DMS53 treated with DMSO at 0.1 percent for 48 hours (cell line): ENCODE measurements at regions not wholly inside any gene's neighbourhood (a gene's known extent, or its start where the extent isn't known, plus 50 kb on each side); places are given as distances from the start of the nearest gene placed in this dataset.

ENCODE experiments used
- DNase-seq: peaks from one replicate; lab custom pipeline; 2025; ENCODE audit not compliant: unreplicated experiment; lab: John Stamatoyannopoulos, UW

DNA sequence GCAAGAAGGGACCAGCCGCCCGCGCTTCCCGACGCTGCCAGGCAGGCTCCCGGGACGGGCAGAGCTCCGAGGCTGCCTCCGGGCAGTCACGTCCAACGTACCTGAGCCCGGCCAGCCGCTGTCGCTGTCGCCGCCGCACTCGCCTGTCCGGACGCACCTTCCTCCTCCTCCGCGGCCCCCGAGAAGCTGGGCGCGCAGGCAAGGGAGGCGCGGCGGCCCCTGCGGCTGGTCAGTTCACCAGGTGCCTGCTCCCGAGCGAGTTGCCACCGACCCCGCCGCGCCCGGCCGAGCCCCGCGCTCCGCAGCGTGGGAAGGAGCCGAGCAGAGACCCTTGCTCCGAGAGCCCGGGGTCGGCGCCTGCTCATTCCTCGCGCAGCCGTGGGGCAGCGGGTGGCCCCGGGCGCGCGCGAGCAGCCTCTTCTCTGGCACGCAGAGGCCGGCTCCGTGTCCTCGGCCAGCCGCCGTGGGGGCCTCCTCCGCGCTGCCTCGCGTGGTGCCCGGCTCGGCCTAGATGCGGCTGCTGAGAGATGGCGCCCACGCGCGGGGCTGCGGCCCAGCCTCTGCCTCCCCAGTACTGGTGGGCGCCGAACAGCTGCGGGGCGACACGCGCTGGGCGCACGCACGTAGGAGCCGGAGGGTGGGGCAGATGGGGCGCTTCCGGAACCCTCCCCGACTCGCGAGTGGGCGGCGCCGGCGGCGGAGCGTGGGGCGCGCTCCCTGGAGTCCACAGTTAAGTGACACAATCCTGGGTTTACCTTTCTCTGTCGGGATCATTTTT is 419.4 kb downstream of the UQCRFS1 start:
- DNase-seq, result no peak

DNA sequence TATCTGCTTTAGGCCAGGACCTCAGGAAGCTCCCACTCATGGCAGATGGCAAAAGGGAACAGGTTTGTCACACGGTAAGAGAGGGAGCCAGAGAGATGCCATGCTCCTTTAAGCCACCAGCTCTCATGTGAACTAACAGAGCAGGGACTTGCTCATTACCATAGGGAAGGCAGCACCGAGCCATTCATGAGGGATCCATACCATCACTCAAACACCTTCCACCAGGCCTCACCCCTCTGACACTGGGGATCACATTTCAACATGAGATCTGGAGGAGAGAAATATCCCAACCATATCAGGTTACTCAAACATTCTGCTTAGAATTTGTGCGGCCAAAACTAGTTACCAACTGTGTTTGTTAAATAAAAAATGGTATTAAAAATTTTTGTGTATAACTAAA is 427.0 kb downstream of the UQCRFS1 start:
- no peak for DNase-seq

DNA sequence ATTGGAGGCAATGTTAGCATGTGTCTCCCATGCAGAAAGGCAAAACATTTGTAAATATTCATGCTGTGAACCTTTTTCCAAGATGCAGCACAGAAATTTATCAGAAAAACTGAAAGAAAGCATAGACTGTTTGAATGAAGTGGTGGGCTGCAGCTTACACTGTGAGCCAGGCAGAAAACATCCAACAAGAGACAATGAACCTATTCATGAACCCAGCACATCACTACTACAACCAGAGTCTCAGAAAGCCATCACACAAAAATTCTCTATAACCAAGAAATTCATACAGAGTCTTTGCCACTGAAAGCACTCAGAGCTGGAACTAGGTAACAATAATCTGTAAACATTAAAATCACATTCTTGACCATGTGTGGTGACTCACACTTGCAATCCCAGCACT is 448.9 kb downstream of the UQCRFS1 start:
- no peak for DNase-seq

DNA sequence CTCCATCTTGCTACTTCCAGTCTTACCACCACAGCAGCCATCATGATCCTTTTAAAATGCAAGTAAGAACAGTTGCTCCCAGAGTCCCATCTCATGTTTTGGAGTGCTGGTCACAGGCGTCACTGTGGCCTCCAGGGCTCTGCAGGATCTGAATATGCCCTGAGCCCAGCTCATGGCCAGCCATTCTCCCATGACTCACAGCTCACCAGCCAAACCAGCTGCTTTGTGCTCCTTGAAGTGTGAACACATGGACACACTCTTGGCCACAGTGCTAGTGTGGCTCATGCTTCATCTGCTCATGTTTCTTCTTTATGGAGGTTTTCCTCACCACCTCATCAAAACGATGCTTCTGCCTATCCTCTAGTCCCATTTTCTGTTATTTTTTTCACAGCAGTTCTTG is 466.5 kb downstream of the UQCRFS1 start:
- DNase-seq, result no peak

DNA sequence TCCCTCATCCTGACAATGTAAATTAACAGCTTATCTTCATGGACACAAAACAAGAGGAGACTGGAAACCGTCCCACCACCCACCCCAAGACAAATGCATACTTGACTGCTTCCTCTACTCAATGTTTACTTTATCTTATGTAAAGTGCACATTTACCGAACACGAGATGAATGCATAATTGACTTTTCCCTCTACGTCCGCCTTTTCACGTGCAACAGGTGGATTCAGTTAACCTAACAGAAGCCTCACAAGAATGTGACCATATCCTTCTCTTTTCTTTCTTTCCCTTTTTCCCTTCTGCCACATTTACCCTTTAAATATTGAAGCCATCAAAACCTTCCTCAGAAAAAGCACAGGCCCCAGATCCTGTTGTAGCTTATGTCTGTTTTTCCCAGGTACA is 468.0 kb downstream of the UQCRFS1 start:
- DNase-seq, result no peak

DNA sequence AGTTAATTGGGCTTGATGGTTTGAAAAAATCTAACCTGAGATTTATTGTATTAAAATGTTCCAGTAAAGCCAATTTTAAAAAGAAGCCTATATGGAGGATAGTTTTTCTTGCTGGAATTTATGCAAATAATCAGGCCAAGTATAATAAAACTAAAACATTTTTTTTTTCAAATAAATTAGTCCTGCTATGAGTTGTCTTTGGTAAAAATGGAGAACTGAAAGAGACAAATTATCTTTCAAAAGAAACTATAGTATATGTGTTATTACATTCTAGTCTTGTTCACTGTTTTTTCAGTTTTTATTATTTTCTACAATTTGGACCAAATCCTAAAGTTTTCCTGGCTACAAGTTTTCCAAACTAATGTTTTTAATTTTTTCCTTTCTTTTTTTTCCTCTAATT is 468.9 kb downstream of the UQCRFS1 start:
- no peak for DNase-seq

DNA sequence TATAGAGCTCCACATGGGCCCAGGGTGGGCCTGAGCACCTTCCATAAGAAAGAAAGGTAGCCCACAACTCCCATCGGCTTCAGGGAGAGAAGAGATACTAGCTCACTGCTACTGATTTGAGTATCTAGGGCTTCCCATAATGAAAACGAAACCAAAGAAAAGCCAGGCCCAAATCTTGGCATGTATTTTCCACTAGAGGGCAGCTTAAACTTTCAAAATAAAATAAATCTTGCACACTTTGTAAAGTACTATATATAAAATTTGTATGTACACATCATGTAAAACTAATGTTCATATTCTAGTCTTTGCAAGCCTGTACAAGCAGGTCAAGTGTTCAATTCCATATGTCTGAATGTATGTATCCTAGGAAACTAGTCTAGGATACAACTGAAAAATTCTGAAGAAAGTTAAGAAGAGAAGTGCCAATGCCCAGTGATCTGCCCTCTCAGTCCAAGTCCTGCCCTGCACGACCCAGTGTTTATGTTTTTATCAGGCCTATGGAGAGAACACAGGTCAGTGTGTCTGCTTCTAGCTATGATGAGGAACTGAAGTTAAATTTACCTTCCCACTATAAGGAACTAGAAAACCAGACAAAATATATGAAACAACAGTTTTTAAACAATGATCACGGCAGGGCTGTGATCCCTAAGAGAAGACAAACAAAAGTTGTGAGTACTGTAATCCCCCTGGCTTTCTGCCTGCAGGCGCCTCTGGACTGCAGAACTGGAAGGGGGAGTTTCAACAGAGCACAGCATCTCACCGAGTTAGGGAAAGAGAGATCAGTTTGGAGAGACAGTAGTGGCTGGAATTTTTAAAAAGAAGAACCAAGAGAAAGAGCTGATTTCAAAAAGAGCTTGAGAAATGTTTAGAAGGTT is 475.7 kb downstream of the UQCRFS1 start:
- DNase-seq, result no peak

DNA sequence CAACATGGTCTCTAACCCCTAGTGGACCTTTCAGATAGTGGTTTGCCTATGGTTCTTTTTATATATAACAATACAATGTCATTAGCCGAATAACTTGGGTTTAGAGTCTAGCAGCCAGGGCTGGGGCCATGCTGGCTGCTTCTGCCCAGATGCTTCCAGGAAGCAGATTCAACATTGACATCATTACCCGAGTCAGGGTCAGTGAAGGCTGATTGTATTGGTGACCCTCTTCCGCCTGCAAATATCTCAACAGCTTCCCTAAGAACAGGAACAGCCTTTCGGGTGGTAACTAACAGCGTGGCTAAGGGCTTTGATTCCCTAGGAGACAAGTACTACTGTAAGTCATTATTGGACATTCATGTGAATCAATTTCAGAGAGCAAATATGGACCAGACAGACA is 476.4 kb downstream of the UQCRFS1 start:
- DNase-seq, result no peak

DNA sequence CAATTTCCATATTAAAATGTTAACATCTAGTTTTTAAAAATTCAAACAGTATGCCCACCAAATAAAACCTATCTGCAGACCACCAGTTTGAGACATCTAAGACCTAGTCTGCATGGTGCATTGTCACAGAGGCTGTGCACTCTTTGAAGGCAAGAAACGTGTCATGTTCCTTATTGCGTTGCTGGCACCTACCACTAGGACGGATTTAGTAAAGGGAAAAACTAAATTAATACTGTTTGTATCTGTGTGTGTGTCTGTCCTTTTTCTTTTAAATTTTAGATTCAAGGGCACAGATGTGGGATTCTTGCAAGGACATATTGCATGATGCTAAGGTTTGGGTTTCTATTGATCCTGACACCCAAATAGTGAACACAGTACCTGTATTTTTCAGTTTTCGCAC is 481.4 kb downstream of the UQCRFS1 start:
- DNase-seq, result no peak

DNA sequence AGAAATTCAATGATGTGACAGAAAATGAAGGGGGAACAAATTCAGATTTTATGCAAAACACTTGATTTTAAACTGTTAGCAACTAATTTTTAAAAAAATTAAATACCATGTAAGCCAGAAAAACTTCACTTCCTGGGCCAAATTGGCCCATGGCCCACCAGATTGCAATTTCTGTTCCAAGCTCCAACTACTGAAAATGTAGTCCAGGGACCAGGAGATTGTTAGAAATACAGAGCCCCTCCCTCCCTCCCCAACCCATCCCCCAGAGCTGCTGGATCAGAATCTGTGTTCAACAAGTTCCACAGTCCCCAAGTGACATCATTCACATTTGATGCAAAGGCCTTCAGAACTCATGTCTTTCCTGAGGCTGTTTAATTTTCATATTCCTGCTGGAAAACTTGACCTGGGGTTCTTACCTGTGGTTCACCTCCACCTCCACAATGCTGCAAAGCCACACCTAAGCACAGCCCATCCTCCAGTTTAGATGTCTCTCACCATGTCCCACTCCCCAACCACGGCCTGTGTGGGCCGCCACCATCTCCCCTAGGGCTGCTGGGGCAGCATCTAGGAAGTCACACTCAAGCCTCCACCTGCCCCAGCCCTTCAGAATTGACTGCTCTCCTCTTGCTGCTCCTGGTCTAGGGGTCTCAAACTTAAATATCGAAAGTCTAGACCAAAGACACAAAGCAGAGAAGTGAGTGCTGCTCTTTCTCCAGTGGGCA is 482.0 kb downstream of the UQCRFS1 start:
- DNase-seq, result no peak

DNA sequence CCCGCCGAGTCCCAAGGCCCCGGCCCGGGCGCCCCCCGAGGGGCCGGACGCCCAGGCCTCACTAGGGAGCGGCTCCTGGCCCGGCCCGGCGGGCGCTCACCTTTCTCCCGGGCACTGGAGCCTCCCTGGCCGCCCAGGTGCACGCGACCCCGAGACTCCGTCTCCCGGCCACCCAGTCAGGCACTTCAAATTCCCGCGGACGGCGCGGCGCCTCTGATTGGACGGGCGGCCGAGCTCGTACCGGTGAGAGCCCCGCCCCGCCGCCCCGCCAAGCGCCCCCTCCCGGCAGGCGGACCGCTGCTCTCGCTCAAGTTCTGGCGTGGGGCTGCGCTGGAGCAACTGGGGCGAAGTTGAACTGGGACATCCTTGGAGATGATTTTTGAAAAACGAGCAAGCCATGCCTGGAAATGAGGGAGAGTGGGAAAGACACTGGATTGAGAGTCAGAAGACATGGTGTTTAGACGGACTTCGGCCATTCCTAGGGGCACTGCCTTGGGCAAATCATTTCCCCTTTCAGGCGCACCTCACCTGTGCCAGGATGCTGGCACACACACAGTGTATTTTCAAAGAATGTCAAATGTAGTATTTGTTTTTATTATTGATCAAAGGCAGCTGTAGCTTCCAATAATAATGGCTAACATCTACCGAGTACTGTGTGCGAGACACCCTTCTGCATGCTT is 485.3 kb downstream of the UQCRFS1 start:
- DNase-seq, result no peak

DNA sequence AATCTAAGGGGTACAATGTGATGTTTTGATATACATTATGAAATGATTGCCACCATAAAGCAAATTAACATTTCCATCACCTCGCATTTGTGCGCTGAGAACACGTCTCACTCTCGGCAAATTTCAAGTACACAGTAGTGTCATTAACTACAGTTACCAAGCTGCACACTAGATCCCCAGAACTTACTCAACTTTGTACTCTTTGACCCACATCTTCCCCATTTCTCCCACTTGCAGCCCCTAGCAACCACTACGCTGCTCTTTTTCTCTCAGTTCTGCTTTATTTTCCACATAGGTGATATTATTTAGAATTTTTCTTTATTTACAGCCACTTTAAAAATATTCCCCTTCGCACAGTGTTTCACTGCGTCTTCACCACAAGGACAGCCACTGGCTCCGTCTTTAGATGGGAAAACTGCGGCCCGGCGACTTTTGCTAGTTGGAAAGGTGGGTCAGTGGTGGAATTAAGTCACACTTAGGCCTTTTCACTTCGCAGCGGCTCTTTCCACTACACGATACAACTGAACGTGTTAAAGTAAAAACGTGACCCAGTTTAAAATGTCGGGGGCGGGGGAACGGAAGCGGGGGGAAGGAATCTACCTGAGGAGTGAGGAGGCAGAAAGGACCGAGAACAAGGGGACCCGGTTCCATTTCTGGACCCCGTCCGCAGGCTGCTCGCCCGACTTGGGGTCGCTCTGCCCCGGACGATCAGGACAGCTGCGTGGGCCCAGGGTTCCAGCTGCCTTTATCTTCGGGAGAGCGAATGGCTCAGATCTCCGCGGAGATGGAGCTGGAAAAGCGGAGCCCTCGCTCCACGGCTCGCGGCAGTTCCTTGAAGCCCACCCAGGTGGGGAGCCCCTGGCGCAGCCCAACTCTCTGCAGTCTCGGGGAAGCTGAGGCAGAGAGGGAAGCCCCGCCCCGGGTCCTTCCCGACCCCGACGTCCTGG is 486.1 kb downstream of the UQCRFS1 start:
- no peak for DNase-seq

DNA sequence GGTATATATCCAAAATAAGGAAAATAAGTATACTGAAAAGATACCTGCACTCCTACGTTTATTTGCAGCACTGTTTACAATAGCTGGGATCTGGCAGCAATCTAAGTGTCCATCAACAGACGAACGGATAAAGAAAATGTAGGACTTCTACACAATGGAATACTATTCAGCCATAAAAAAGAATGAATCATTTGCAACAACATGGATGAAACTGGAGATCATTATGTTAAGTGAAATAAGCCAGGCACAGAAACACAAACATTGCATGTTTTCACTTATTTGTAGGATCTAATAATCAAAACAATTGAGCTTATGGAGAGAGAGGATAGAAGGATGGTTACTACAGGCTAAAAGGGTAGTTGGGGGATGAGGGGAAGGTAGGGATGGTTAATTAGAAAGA is 494.0 kb downstream of the UQCRFS1 start:
- DNase-seq, result no peak

DNA sequence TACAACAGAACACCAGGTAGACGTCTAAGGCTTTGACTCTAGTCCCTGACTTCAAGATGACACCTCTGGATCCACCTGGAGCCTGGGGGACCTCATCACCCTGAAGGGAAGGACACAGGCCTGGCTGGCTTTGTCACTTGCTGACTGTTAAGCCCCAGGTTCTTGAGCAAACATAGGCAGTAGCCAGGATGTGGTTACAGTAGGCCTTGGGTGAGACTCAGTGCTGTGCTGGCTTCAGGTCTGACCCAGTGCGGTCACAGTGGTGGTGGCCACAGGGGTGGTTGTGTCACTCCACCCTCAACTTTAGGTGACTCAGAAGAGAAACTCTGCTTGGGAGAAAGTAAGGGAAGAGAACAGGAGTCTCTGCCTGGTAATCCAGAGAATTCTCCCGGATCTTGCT is 497.8 kb downstream of the UQCRFS1 start:
- no peak for DNase-seq

DNA sequence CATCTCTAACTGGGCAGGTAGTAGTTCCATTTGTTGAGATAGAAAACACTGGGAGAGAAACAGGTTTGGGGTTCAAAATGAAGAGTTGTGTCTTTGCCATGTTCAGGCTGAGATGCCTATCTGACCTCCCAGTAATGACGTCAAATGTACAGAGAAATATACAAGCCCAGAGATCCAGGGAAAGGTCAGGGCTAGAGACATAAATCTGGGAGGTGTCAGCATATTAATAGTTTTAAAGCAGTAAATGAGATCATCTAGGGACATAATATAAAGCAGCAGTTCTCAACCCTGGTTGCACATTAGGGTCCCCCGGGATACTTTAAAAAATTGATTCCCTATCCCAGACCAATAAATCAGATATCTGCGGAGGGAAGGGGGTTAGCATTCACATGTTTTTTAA is 501.5 kb downstream of the UQCRFS1 start:
- DNase-seq, result no peak

DNA sequence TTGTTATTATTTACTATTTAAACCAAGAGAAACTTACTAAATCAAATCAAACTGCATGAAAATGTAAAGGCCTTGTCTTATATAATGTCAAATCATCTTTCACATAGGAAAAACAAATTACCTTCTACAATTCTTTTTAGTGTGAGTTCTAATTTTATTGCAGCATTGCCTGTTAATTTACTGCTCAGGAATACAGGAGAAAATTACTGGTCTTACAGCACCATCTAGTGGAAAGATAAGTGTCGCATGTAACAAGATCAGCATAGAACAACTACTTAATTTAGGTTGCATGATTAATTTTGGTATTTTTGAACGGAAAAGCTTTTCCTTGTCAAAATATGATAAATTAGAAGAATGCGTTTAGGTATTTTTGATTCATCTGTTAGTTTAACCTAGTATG is 502.7 kb downstream of the UQCRFS1 start:
- DNase-seq, result peak; percentile 11

DNA sequence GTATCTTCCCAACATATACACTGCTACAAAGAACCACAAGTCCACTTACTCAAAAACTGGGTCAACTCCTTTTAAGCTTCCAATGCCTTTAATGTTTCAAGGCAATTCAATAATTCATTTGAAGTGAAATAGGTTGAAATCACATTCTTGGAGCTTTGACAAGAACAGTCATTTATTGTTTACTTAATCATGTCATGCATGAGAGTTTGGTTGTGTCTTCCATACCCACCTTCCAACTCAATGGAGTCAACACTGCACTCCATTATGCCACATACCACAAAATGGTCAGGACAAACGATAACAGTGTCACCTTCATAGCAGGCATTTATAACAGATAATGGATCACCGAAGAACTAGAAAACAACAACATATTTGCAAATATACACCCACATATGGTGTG is 506.3 kb downstream of the UQCRFS1 start:
- no peak for DNase-seq

DNA sequence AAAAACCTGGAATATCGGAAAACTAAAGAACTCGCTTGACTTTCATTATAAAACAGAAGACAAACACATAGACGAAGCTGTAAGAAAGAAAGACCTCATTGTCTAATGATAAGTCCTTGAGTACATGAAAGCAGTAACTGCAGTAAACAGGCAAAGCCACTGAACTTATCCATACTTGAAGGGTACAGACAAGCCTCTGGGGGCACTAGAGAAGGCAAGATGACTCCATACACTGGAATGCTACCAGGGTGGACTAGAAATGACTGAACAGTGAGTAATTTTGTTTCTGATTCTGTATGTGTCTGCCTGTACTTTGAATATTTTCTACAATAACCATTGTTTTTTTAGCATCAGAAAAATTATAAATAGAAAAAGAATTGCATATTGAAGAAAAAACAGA is 507.9 kb downstream of the UQCRFS1 start:
- DNase-seq, result no peak

DNA sequence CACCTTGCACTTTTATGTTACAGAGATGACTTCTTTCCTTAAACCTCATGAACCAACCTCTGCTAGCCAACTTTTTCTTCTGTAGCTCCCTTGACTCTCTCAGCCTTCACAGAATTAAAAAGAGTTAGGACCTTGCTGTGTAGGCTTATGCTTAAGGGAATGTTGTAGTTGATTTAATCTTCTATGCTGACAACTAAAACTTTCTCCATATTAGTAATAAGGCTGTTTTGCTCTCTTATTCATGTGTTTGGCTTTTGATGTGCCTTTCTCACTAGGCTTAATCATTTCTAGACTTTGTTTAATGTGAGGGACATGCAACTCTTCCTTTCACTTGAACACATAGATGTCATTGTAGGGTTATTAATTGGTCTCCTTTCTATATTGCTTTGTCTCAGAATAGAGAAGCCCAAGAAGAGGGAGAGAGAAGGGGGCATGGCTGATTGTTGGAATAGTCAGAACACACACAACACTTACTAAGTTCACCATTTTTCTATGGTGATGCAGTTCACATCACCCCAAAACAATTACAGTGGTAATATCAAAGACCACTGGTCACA is 509.5 kb downstream of the UQCRFS1 start:
- DNase-seq, result no peak

DNA sequence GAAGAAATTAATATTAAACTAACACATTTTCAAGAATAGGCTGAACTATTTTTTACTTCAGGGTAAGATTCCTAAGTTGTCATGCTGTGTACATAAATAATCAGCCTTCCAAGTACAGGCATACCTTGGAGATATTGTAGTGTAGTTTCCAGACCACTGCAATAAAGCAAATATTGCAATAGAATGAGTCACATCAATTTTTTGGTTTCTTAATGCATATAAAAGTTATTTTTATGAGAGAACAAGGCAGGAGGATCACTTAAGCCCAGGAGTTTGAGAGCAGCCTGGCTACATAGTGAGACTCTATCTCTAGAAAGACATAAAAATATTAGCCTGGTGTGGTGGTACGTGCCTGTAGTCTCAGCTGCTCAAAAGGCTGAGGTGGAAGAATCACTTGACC is 511.5 kb downstream of the UQCRFS1 start:
- DNase-seq, result no peak
